Parathyroid adenoma (tissue), 2 donors: ENCODE measurements at regions not wholly inside any gene's neighbourhood (a gene's known extent, or its start where the extent isn't known, plus 50 kb on each side); places are given as distances from the start of the nearest gene placed in this dataset.

Experiments used
- H2AFZ ChIP-seq: fragments of 300-600 bp; sonication (generic); one replicate; pipeline ENCODE4 v1.7.0; 2017; ENCODE audit warnings: antibody characterized with exemption, mild to moderate bottlenecking
- H3K27ac ChIP-seq: fragments of 300-600 bp; sonication (generic); one replicate; pipeline ENCODE4 v1.7.0; 2017
- H3K27me3 ChIP-seq: fragments of 300-600 bp; sonication (generic); one replicate; pipeline ENCODE4 v1.7.0; 2017; ENCODE audit warnings: low read length; ENCODE audit not compliant: control insufficient read depth, insufficient read depth
- H3K36me3 ChIP-seq: fragments of 300-600 bp; sonication (generic); one replicate; pipeline ENCODE4 v1.7.0; 2017; ENCODE audit warnings: low read length; ENCODE audit not compliant: control insufficient read depth, insufficient read depth
- H3K4me1 ChIP-seq: fragments of 300-600 bp; sonication (generic); one replicate; pipeline ENCODE4 v1.7.0; 2017; ENCODE audit warnings: control low read depth
- H3K4me2 ChIP-seq: fragments of 300-600 bp; sonication (generic); one replicate; pipeline ENCODE4 v1.7.0; 2017; ENCODE audit warnings: low read length
- H3K4me3 ChIP-seq: fragments of 300-600 bp; sonication (generic); one replicate; pipeline ENCODE4 v1.7.0; 2017; ENCODE audit warnings: low read depth, low read length
- H3K79me2 ChIP-seq: fragments of 300-600 bp; sonication (generic); one replicate; pipeline ENCODE4 v1.7.0; 2017; ENCODE audit warnings: control low read depth
- H3K9ac ChIP-seq: fragments of 300-600 bp; sonication (generic); one replicate; pipeline ENCODE4 v1.7.0; 2017; ENCODE audit warnings: mild to moderate bottlenecking
- H3K9me3 ChIP-seq: fragments of 300-600 bp; sonication (generic); one replicate; pipeline ENCODE4 v1.7.0; 2017; ENCODE audit warnings: low read length; ENCODE audit not compliant: control insufficient read depth
- TF ChIP-seq, protein P1 (sequence below): fragments of 300-600 bp; sonication (generic); IDR thresholded peaks from one replicate; pipeline ENCODE4 v1.7.0; 2017; ENCODE audit warnings: antibody characterized with exemption, mild to moderate bottlenecking
- donor health status: primary hyperparathyroidism.

DNA sequence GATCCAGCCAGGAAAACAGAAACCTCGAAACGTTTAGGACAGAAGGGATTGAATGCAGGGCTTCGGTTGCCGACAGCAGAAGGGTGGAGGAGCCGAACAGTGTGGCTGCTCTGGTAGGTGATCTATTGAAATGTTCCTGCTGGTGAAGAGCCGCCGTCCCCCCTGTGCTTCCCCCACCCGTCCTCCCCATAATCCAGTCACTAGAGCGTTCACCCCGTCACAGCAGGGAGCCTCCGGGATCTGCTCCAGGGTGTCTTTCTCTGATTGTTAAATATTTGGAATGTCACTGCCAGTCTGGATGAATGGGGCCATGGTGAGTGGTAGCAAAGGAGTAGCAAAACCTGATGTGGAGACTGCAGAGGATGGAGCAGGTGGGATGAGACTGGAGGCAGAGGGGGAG is 255.1 kb upstream of the CSF3R start:
- Histone ChIP-seq H3K79me2 (no peaks in the 10 kb centered on the region), H3K36me3 (no peaks in the 10 kb centered on the region), H3K4me1 (no peaks in the 10 kb centered on the region), H2AFZ (no peak overlapping the region), H3K9me3 (no peaks in the 10 kb centered on the region), H3K4me2 (no peak overlapping the region), H3K9ac (no peak overlapping the region), H3K4me3 (no peak overlapping the region), H3K27me3 (no peaks in the 10 kb centered on the region), H3K27ac (no peak overlapping the region)
- TF ChIP-seq, protein P1, sequence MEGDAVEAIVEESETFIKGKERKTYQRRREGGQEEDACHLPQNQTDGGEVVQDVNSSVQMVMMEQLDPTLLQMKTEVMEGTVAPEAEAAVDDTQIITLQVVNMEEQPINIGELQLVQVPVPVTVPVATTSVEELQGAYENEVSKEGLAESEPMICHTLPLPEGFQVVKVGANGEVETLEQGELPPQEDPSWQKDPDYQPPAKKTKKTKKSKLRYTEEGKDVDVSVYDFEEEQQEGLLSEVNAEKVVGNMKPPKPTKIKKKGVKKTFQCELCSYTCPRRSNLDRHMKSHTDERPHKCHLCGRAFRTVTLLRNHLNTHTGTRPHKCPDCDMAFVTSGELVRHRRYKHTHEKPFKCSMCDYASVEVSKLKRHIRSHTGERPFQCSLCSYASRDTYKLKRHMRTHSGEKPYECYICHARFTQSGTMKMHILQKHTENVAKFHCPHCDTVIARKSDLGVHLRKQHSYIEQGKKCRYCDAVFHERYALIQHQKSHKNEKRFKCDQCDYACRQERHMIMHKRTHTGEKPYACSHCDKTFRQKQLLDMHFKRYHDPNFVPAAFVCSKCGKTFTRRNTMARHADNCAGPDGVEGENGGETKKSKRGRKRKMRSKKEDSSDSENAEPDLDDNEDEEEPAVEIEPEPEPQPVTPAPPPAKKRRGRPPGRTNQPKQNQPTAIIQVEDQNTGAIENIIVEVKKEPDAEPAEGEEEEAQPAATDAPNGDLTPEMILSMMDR, result no peak

DNA sequence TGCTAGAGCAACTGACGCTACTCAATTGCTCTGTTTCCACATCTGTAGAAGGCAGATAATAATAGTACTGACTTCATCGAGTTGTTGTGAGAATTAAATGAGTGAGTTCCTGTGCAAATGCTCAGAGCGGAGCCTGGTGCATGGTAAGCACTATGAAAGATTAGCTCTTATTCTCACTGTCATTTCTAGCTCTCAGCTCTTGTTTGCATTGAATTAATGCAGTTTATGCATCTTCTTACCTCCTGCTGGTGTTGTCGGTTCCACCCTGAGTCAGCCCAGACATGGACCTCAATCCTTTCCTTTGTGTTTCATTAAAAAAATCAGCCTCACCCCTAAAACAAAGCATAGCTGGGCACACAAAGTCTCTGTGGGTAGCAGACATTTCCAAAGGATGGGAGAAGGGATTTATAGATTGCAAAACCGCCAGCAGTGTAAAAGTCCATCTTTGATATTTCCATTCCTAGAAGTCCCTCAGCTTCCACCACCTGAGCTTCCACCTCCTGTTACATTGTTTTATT is 254.4 kb upstream of the CSF3R start:
- H3K4me2 ChIP-seq, result no peak overlapping the region
- H3K4me3 ChIP-seq, result no peak overlapping the region
- no peaks in the 10 kb centered on the region for H3K27me3 ChIP-seq
- H3K9ac ChIP-seq, result no peak overlapping the region
- no peaks in the 10 kb centered on the region for H3K36me3 ChIP-seq
- H2AFZ ChIP-seq, result no peak overlapping the region
- TF ChIP-seq, protein P1, result no peak
- H3K27ac ChIP-seq, result no peak overlapping the region
- H3K4me1 ChIP-seq, result no peaks in the 10 kb centered on the region
- H3K79me2 ChIP-seq, result no peaks in the 10 kb centered on the region
- no peaks in the 10 kb centered on the region for H3K9me3 ChIP-seq

DNA sequence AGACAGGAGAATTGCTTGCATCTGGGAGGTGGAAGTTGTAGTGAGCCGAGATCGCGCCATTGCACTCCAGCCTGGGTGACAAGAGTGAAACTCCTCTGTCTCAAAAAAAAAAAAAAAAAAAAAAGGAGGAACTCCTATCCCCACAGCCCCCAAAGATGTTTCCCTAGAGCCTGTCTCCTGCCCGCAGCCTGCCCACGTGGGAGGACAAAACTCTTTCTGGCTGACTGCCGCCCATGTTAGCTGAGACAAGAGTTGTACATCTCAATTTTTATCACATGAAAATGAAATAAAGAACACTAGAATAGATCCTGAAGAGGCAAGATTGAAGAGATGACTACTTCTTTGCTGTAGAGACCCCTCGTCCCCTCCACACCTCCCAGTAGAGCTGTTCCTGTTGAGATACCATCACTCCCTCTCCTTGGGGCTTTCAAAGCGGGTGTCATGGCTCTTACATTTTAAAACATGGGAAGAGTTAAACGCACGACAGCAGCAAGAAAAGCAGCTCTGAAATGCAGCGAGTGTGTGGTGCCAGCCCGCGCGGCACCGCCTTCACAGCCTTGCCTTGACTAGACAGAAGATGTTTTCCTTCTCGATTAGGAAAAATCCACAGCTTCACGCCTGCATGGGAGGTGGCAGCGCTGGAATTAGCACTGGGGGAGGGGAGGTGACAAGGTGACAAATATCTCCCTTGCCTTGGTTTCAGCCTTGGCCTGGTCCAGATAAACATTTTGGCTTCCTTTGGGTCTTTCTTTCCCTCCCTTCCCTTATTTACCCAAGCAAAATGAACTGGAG is 253.4 kb upstream of the CSF3R start:
- H3K4me1 ChIP-seq, result no peaks in the 10 kb centered on the region
- H3K27ac ChIP-seq, result no peak overlapping the region
- H3K79me2 ChIP-seq, result no peaks in the 10 kb centered on the region
- H2AFZ ChIP-seq, result no peak overlapping the region
- H3K36me3 ChIP-seq, result no peaks in the 10 kb centered on the region
- TF ChIP-seq, protein P1, result no peak
- no peaks in the 10 kb centered on the region for H3K9me3 ChIP-seq
- H3K9ac ChIP-seq, result no peak overlapping the region
- no peaks in the 10 kb centered on the region for H3K27me3 ChIP-seq
- no peak overlapping the region for H3K4me3 ChIP-seq
- H3K4me2 ChIP-seq, result no peak overlapping the region

DNA sequence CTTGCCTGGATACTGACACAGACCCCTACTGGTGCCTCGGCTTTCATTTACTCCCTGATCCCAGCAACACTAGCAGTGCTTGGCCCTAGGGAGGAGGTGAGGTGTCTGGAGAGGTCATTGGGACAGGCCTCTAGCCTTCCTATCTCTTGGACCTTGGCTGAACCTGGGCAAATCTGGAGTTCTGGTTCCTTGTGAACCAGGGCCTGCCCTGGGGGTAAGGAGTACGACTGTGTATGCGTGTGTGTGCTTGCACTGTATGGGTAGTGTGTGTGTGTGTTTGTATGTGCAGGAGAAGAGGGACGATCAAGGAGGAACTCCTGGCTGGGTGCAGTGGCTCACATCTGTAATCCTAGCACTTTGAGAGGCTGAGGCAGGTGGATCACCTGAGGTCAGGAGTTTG is 252.7 kb upstream of the CSF3R start:
- TF ChIP-seq, protein P1, result no peak
- Histone ChIP-seq H3K27ac (no peak overlapping the region), H3K4me3 (no peak overlapping the region), H3K79me2 (no peaks in the 10 kb centered on the region), H3K27me3 (no peaks in the 10 kb centered on the region), H3K4me1 (no peaks in the 10 kb centered on the region), H3K9ac (no peak overlapping the region), H3K4me2 (no peak overlapping the region), H3K9me3 (no peaks in the 10 kb centered on the region), H2AFZ (no peak overlapping the region), H3K36me3 (no peaks in the 10 kb centered on the region)

DNA sequence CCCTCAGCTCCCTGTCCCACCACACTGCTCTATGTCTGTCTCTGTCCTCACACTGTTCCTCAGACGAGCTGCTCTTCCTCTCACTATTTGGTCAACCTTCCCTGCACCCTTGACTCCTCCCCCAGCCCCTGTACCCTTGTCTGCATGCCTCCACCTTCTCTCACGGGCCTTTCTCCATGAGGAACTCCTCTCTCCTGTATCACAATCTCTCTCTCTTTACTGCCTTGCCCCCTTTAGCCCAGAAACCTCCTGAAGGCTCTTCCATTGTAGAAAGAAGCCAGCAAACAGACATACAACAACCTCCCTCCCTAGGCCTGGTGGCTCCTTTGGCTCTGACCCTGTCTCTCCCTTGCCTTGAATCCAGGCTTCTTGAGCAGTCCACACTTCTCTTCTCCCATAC is 251.6 kb upstream of the CSF3R start:
- Histone ChIP-seq H3K4me3 (no peak overlapping the region), H3K79me2 (no peaks in the 10 kb centered on the region), H3K9ac (no peak overlapping the region), H3K27ac (no peak overlapping the region), H3K4me1 (no peaks in the 10 kb centered on the region), H3K36me3 (no peaks in the 10 kb centered on the region), H3K4me2 (no peak overlapping the region), H2AFZ (no peak overlapping the region), H3K9me3 (no peaks in the 10 kb centered on the region), H3K27me3 (no peaks in the 10 kb centered on the region)
- TF ChIP-seq, protein P1, result no peak
